ENCODE measurements at regions not wholly inside any gene's neighbourhood (a gene's known extent, or its start where the extent isn't known, plus 50 kb on each side); places are given as distances from the start of the nearest gene placed in this dataset.

- no peak for TF ChIP-seq EZH2phosphoT487 (IDR thresholded peaks at IDR 0.05; ENCODE audit: borderline replicate concordance)
- TF ChIP-seq, protein P1, sequence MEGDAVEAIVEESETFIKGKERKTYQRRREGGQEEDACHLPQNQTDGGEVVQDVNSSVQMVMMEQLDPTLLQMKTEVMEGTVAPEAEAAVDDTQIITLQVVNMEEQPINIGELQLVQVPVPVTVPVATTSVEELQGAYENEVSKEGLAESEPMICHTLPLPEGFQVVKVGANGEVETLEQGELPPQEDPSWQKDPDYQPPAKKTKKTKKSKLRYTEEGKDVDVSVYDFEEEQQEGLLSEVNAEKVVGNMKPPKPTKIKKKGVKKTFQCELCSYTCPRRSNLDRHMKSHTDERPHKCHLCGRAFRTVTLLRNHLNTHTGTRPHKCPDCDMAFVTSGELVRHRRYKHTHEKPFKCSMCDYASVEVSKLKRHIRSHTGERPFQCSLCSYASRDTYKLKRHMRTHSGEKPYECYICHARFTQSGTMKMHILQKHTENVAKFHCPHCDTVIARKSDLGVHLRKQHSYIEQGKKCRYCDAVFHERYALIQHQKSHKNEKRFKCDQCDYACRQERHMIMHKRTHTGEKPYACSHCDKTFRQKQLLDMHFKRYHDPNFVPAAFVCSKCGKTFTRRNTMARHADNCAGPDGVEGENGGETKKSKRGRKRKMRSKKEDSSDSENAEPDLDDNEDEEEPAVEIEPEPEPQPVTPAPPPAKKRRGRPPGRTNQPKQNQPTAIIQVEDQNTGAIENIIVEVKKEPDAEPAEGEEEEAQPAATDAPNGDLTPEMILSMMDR (conservative IDR thresholded peaks at IDR 0.05; ENCODE audit: low read length) = no peak
These were observed 77.5 kb upstream of the XPA start for GRCh38 chr9:97774673-97775072.
